Ramos (cell line): ENCODE measurements at regions not wholly inside any gene's neighbourhood (a gene's known extent, or its start where the extent isn't known, plus 50 kb on each side); places are given as distances from the start of the nearest gene placed in this dataset.

Experiments used
- in situ Hi-C: fragments of 300-500 bp; cut with MboI; formaldehyde crosslinking; loops from one replicate; pipeline ENCODE4 v1.14.3; 2022; ENCODE audit warnings: low sequenced_read_pairs; ENCODE audit not compliant: unreplicated experiment

- in situ Hi-C loops = no loop called here
Measured at GRCh38 chr11:70915158-70915985, 337.0 kb downstream of the SHANK2 start.

GRCh38 chr11:70916351-70916750, 336.0 kb downstream of the SHANK2 start:
- in situ Hi-C loops = no loop called here

GRCh38 chr11:70918242-70918641, 334.1 kb downstream of the SHANK2 start:
- in situ Hi-C loops = no loop called here

- in situ Hi-C loops = no loop called here
Measured at GRCh38 chr11:70921804-70922203, 330.6 kb downstream of the SHANK2 start.

- in situ Hi-C loops = no loop called here
Measured at GRCh38 chr11:70924108-70924507, 328.3 kb downstream of the SHANK2 start.

- in situ Hi-C loops = no loop called here
Measured at GRCh38 chr11:70925238-70925637, 327.1 kb downstream of the SHANK2 start.

GRCh38 chr11:70926543-70927201, 325.7 kb downstream of the SHANK2 start:
- in situ Hi-C loops = no loop called here

GRCh38 chr11:70928854-70929598, 323.4 kb downstream of the SHANK2 start:
- in situ Hi-C loops = no loop called here

GRCh38 chr11:70930215-70930614, 322.2 kb downstream of the SHANK2 start:
- in situ Hi-C loops = no loop called here

- in situ Hi-C loops = no loop called here
Measured at GRCh38 chr11:70931430-70931829, 320.9 kb downstream of the SHANK2 start.

GRCh38 chr11:70933981-70934583, 318.3 kb downstream of the SHANK2 start:
- in situ Hi-C loops = no loop called here

GRCh38 chr11:70935006-70935768, 317.2 kb downstream of the SHANK2 start:
- in situ Hi-C loops = no loop called here

GRCh38 chr11:70942593-70942992, 309.8 kb downstream of the SHANK2 start:
- in situ Hi-C loops = no loop called here

GRCh38 chr11:70944141-70944540, 308.2 kb downstream of the SHANK2 start:
- in situ Hi-C loops = no loop called here

GRCh38 chr11:70944636-70945035, 307.7 kb downstream of the SHANK2 start:
- in situ Hi-C loops = no loop called here

GRCh38 chr11:70948398-70948797, 304.0 kb downstream of the SHANK2 start:
- in situ Hi-C loops = no loop called here

GRCh38 chr11:70948855-70949531, 303.4 kb downstream of the SHANK2 start:
- in situ Hi-C loops = no loop called here

GRCh38 chr11:70951139-70951804, 301.1 kb downstream of the SHANK2 start:
- in situ Hi-C loops = no loop called here

GRCh38 chr11:70952191-70952590, 300.2 kb downstream of the SHANK2 start:
- in situ Hi-C loops = no loop called here
